GM23338 (cell line): ENCODE measurements at regions not wholly inside any gene's neighbourhood (a gene's known extent, or its start where the extent isn't known, plus 50 kb on each side); places are given as distances from the start of the nearest gene placed in this dataset.

Experiments used
- ATAC-seq: fragments of 200-7000 bp; cut with Tn5 transposase; 3 replicates; pipeline ENCODE4 v1.9.1; 2020
- DNase-seq: peaks from one replicate; pipeline ENCODE4 v3.0.0-alpha.2; 2015; ENCODE audit warnings: low spot score
- H2AFZ ChIP-seq: fragments of 200-600 bp; sonication (generic); 2 replicates; pipeline ENCODE4 v1.8.0; 2016; ENCODE audit warnings: antibody characterized with exemption, mild to moderate bottlenecking, moderate library complexity
- H3F3A ChIP-seq: fragments of 200-600 bp; sonication (generic); replicated peaks from 2 replicates; pipeline ENCODE4 v1.8.0; 2017; ENCODE audit warnings: antibody characterized with exemption, mixed run types, low read depth
- H3K27ac ChIP-seq: fragments of 200-600 bp; sonication (generic); 2 replicates; pipeline ENCODE4 v1.6.1; 2016; ENCODE audit warnings: low read depth
- H3K27me3 ChIP-seq: fragments of 200-600 bp; sonication (generic); 2 replicates; pipeline ENCODE4 v1.8.0; 2016; ENCODE audit warnings: mild to moderate bottlenecking, mixed run types, moderate library complexity; ENCODE audit not compliant: insufficient read depth
- H3K36me3 ChIP-seq: fragments of 200-600 bp; sonication (generic); 2 replicates; pipeline ENCODE4 v1.8.0; 2016; ENCODE audit warnings: mild to moderate bottlenecking; ENCODE audit not compliant: insufficient read depth
- H3K4me1 ChIP-seq: fragments of 200-600 bp; sonication (generic); 2 replicates; pipeline ENCODE4 v1.8.0; 2016; ENCODE audit warnings: mild to moderate bottlenecking, moderate library complexity; ENCODE audit not compliant: insufficient read depth
- H3K4me2 ChIP-seq: fragments of 200-600 bp; sonication (generic); 2 replicates; pipeline ENCODE4 v1.7.1; 2017; ENCODE audit warnings: mixed run types
- H3K4me3 ChIP-seq: fragments of 200-600 bp; sonication (generic); 2 replicates; pipeline ENCODE4 v1.6.1; 2016; ENCODE audit warnings: mixed run types
- H3K79me2 ChIP-seq: fragments of 200-600 bp; sonication (generic); replicated peaks from 2 replicates; pipeline ENCODE4 v1.8.0; 2017; ENCODE audit warnings: mild to moderate bottlenecking; ENCODE audit not compliant: insufficient read depth
- H3K9me2 ChIP-seq: fragments of 200-600 bp; sonication (generic); 2 replicates; pipeline ENCODE4 v1.8.0; 2017; ENCODE audit not compliant: insufficient read depth
- H4K20me1 ChIP-seq: fragments of 200-600 bp; sonication (generic); replicated peaks from 2 replicates; pipeline ENCODE4 v1.8.0; 2017; ENCODE audit warnings: mild to moderate bottlenecking; ENCODE audit not compliant: insufficient read depth
- H3K27ac Mint-ChIP-seq: 2 replicates; pipeline ENCODE4 v1.8.0; 2020; ENCODE audit warnings: inconsistent platforms, mild to moderate bottlenecking, moderate library complexity, mixed read lengths
- H3K27me3 Mint-ChIP-seq: 3 replicates; pipeline ENCODE4 v1.8.0; 2022; ENCODE audit warnings: low read depth, mild to moderate bottlenecking, moderate library complexity, mixed read lengths, inconsistent platforms; ENCODE audit not compliant: insufficient read depth, poor library complexity
- H3K36me3 Mint-ChIP-seq: 3 replicates; pipeline ENCODE4 v1.8.0; 2021; ENCODE audit warnings: low read depth, mild to moderate bottlenecking, inconsistent platforms, moderate library complexity, mixed read lengths
- H3K4me1 Mint-ChIP-seq: 3 replicates; pipeline ENCODE4 v1.8.0; 2020; ENCODE audit warnings: mild to moderate bottlenecking, inconsistent platforms, mixed read lengths
- H3K4me3 Mint-ChIP-seq: 3 replicates; pipeline ENCODE4 v1.8.0; 2021; ENCODE audit warnings: moderate library complexity, mild to moderate bottlenecking, inconsistent platforms, mixed read lengths
- H3K9me3 Mint-ChIP-seq: 3 replicates; pipeline ENCODE4 v1.8.0; 2020; ENCODE audit warnings: moderate library complexity, mild to moderate bottlenecking, inconsistent platforms, mixed read lengths
- CREB1 ChIP-seq: fragments of 250-450 bp; sonication (Bioruptor Pico); IDR thresholded peaks from 2 replicates; pipeline ENCODE4 v1.5.0; 2020; ENCODE audit warnings: low read depth, mild to moderate bottlenecking, moderate library complexity
- EZH2 ChIP-seq: fragments of 200-600 bp; sonication (generic); IDR thresholded peaks from one replicate; pipeline ENCODE4 v1.8.0; 2017; ENCODE audit warnings: antibody characterized with exemption, mild to moderate bottlenecking, low read depth; ENCODE audit not compliant: unreplicated experiment
- EZH2phosphoT487 ChIP-seq: fragments of 200-600 bp; sonication (generic); IDR thresholded peaks from one replicate; pipeline ENCODE4 v1.8.1; 2018; ENCODE audit warnings: antibody characterized with exemption; ENCODE audit not compliant: unreplicated experiment
- JUNB ChIP-seq: IDR thresholded peaks from one replicate; pipeline ENCODE4 v1.6.1; 2016; ENCODE audit warnings: antibody characterized with exemption; ENCODE audit not compliant: unreplicated experiment
- NANOG ChIP-seq: IDR thresholded peaks from 2 replicates; pipeline ENCODE4 v1.6.1; 2016; ENCODE audit warnings: antibody characterized with exemption, borderline replicate concordance
- POLR2AphosphoS5 ChIP-seq: IDR thresholded peaks from 2 replicates; pipeline ENCODE4 v1.6.1; 2016; ENCODE audit warnings: antibody characterized with exemption, low read depth
- STAT1 ChIP-seq: IDR thresholded peaks from one replicate; pipeline ENCODE4 v1.6.1; 2016; ENCODE audit warnings: antibody characterized with exemption; ENCODE audit not compliant: unreplicated experiment
- ZNF114 ChIP-seq: fragments of 250-450 bp; sonication (Bioruptor Pico); IDR thresholded peaks from 2 replicates; pipeline ENCODE4 v1.5.0; 2020; ENCODE audit warnings: mild to moderate bottlenecking, moderate library complexity
- ZNF331 ChIP-seq: fragments of 250-450 bp; sonication (Bioruptor Pico); IDR thresholded peaks from 2 replicates; pipeline ENCODE4 v1.5.0; 2020; ENCODE audit warnings: low read depth, mild to moderate bottlenecking, moderate library complexity
- TF ChIP-seq, protein P1 (sequence below): IDR thresholded peaks from one replicate; pipeline ENCODE4 v1.6.1; 2018; ENCODE audit warnings: antibody characterized with exemption; ENCODE audit not compliant: unreplicated experiment
- TF ChIP-seq, protein P2 (sequence below), 2 experiments: fragments of 200-600 bp in 1 of 2; sonication (generic) in 1 of 2; conservative IDR thresholded peaks; 2 replicates each; pipeline versions ENCODE4 v1.5.1 to v1.6.1; 2016 to 2017; ENCODE audit warnings: antibody characterized with exemption in 2 of 2, low read depth in 2 of 2, mild to moderate bottlenecking in 2 of 2, moderate library complexity in 1 of 2
- TF ChIP-seq, protein P3 (sequence below): IDR thresholded peaks from 2 replicates; pipeline ENCODE4 v1.6.1; 2016; ENCODE audit warnings: antibody characterized with exemption

DNA sequence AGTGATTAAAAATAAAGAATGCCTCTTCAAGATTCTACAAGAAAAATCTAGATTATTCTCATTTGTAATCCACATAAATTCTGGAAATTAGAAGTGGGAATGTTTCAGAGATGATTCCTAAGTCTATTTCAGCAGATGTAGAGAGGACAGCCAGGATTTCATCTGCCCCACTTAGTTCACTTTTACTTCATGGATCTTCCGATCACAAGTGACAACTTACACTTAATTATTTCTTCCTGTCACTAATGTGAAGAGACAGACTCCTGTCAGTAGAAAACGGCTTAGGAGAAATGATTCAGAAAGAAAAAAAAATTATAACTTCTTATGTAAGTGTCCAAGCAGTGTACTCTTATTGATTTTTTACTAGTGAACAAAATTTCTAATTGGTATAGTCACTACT is 368.2 kb upstream of the SMIM30 start (continued):
- TF ChIP-seq, protein P1, sequence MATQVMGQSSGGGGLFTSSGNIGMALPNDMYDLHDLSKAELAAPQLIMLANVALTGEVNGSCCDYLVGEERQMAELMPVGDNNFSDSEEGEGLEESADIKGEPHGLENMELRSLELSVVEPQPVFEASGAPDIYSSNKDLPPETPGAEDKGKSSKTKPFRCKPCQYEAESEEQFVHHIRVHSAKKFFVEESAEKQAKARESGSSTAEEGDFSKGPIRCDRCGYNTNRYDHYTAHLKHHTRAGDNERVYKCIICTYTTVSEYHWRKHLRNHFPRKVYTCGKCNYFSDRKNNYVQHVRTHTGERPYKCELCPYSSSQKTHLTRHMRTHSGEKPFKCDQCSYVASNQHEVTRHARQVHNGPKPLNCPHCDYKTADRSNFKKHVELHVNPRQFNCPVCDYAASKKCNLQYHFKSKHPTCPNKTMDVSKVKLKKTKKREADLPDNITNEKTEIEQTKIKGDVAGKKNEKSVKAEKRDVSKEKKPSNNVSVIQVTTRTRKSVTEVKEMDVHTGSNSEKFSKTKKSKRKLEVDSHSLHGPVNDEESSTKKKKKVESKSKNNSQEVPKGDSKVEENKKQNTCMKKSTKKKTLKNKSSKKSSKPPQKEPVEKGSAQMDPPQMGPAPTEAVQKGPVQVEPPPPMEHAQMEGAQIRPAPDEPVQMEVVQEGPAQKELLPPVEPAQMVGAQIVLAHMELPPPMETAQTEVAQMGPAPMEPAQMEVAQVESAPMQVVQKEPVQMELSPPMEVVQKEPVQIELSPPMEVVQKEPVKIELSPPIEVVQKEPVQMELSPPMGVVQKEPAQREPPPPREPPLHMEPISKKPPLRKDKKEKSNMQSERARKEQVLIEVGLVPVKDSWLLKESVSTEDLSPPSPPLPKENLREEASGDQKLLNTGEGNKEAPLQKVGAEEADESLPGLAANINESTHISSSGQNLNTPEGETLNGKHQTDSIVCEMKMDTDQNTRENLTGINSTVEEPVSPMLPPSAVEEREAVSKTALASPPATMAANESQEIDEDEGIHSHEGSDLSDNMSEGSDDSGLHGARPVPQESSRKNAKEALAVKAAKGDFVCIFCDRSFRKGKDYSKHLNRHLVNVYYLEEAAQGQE, result no peak

DNA sequence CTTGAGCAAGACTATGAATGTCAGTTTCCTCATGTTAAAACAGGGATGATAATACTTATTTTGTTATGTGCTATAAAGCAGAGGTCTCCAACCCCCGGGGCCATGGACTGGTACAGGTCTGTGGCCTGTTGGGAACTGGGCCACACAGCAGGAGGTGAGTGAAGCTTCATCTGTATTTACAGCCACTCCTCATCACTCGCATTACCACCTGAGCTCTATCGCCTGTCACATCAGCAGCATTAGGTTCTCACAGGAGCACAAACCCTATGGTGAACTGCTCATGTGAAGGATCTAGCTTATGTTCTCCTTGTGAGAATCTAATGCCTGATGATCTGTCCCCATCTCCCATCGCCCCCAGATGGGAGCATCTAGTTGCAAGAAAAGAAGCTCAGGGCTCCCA is 365.3 kb upstream of the SMIM30 start:
- Histone ChIP-seq H3K27me3 (no peaks in the 10 kb centered on the region), H2AFZ (no peak overlapping the region), H3K9me2 (0 out of 2 replicates have a peak, but pooled peaks cover 3% of the 10 kb centered on the region), H3K4me3 (no peak overlapping the region), H3F3A (no peaks in the 10 kb centered on the region), H3K4me2 (no peak overlapping the region), H4K20me1 (no peaks in the 10 kb centered on the region), H3K27ac (no peak overlapping the region), H3K36me3 (no peaks in the 10 kb centered on the region; the same call in 1 of the 2 replicates), H3K4me1 (no peaks in the 10 kb centered on the region), H3K79me2 (no peaks in the 10 kb centered on the region)
- no peak for DNase-seq
- Mint-ChIP-seq H3K27ac (no peak overlapping the region), H3K4me1 (no peaks in the 10 kb centered on the region), H3K4me3 (no peak overlapping the region), H3K9me3 (peaks cover 35% of the 10 kb centered on the region), H3K36me3 (peaks cover 10% of the 10 kb centered on the region; the same call in 1 of the 3 replicates), H3K27me3 (no peaks in the 10 kb centered on the region)
- TF ChIP-seq, protein P1, result no peak
- TF ChIP-seq, protein P2, sequence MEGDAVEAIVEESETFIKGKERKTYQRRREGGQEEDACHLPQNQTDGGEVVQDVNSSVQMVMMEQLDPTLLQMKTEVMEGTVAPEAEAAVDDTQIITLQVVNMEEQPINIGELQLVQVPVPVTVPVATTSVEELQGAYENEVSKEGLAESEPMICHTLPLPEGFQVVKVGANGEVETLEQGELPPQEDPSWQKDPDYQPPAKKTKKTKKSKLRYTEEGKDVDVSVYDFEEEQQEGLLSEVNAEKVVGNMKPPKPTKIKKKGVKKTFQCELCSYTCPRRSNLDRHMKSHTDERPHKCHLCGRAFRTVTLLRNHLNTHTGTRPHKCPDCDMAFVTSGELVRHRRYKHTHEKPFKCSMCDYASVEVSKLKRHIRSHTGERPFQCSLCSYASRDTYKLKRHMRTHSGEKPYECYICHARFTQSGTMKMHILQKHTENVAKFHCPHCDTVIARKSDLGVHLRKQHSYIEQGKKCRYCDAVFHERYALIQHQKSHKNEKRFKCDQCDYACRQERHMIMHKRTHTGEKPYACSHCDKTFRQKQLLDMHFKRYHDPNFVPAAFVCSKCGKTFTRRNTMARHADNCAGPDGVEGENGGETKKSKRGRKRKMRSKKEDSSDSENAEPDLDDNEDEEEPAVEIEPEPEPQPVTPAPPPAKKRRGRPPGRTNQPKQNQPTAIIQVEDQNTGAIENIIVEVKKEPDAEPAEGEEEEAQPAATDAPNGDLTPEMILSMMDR (conservative IDR thresholded peaks at IDR 0.05; ENCODE audit: low read depth in 2 of 2), result no peak
- TF ChIP-seq NANOG (no peak), ZNF331 (CRISPR knock-in tag) (no peak), CREB1 (no peak), EZH2phosphoT487 (no peak), ZNF114 (CRISPR knock-in tag) (no peak), EZH2 (no peak), JUNB (no peak), POLR2AphosphoS5 (no peak), STAT1 (no peak)
- TF ChIP-seq, protein P3, sequence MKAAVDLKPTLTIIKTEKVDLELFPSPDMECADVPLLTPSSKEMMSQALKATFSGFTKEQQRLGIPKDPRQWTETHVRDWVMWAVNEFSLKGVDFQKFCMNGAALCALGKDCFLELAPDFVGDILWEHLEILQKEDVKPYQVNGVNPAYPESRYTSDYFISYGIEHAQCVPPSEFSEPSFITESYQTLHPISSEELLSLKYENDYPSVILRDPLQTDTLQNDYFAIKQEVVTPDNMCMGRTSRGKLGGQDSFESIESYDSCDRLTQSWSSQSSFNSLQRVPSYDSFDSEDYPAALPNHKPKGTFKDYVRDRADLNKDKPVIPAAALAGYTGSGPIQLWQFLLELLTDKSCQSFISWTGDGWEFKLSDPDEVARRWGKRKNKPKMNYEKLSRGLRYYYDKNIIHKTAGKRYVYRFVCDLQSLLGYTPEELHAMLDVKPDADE, result no peak
- no peak for ATAC-seq
